NCI-H748 treated with DMSO at 0.1 percent for 48 hours (cell line): ENCODE measurements at regions not wholly inside any gene's neighbourhood (a gene's known extent, or its start where the extent isn't known, plus 50 kb on each side); places are given as distances from the start of the nearest gene placed in this dataset.

Source experiments
- DNase-seq: peaks from one replicate; lab custom pipeline; 2025; lab: John Stamatoyannopoulos, UW

GRCh38 chr3:82940124-82940523 is 1178.7 kb upstream of the GBE1 start:
- no peak for DNase-seq

- DNase-seq, result no peak
Measured at GRCh38 chr3:82939491-82940097, 1178.1 kb upstream of the GBE1 start.

GRCh38 chr3:82938821-82939328 is 1177.4 kb upstream of the GBE1 start:
- DNase-seq, result no peak

GRCh38 chr3:82927309-82928253 is 1166.1 kb upstream of the GBE1 start:
- DNase-seq, result no peak

- DNase-seq, result no peak
Measured at GRCh38 chr3:82891028-82891427, 1129.6 kb upstream of the GBE1 start.

GRCh38 chr3:82883072-82883471 is 1121.6 kb upstream of the GBE1 start:
- DNase-seq, result no peak

GRCh38 chr3:82875401-82875800 is 1114.0 kb upstream of the GBE1 start:
- no peak for DNase-seq

- no peak for DNase-seq
Measured at GRCh38 chr3:82839871-82840270, 1078.4 kb upstream of the GBE1 start.

GRCh38 chr3:82834098-82834497 is 1072.7 kb upstream of the GBE1 start:
- DNase-seq, result no peak

GRCh38 chr3:82824491-82824890 is 1063.0 kb upstream of the GBE1 start:
- DNase-seq, result no peak

GRCh38 chr3:82816086-82816485 is 1054.6 kb upstream of the GBE1 start:
- DNase-seq, result no peak

GRCh38 chr3:82815417-82816058 is 1054.1 kb upstream of the GBE1 start:
- DNase-seq, result no peak

GRCh38 chr3:82814660-82815059 is 1053.2 kb upstream of the GBE1 start:
- DNase-seq, result no peak

- DNase-seq, result no peak
Measured at GRCh38 chr3:82807781-82808180, 1046.3 kb upstream of the GBE1 start.

GRCh38 chr3:82802501-82802900 is 1041.1 kb upstream of the GBE1 start:
- no peak for DNase-seq

GRCh38 chr3:82800248-82800647 is 1038.8 kb upstream of the GBE1 start:
- DNase-seq, result no peak

- DNase-seq, result no peak
Measured at GRCh38 chr3:82796765-82797164, 1035.3 kb upstream of the GBE1 start.

- no peak for DNase-seq
Measured at GRCh38 chr3:82791241-82791640, 1029.8 kb upstream of the GBE1 start.

GRCh38 chr3:82790307-82791097 is 1029.1 kb upstream of the GBE1 start:
- DNase-seq, result no peak

- DNase-seq, result no peak
Measured at GRCh38 chr3:82783194-82783593, 1021.7 kb upstream of the GBE1 start.

- DNase-seq, result no peak
Measured at GRCh38 chr3:82773207-82773606, 1011.8 kb upstream of the GBE1 start.

- no peak for DNase-seq
Measured at GRCh38 chr3:82764521-82764920, 1003.1 kb upstream of the GBE1 start.
